DOHH2 (cell line): ENCODE measurements at regions not wholly inside any gene's neighbourhood (a gene's known extent, or its start where the extent isn't known, plus 50 kb on each side); places are given as distances from the start of the nearest gene placed in this dataset.

ENCODE experiments used
- EZH2phosphoT487 ChIP-seq: fragments of 200-600 bp; sonication (generic); IDR thresholded peaks from 2 replicates; pipeline ENCODE4 v1.6.1; 2017; ENCODE audit warnings: borderline replicate concordance, mild to moderate bottlenecking, antibody characterized with exemption, low read length, moderate library complexity, mixed read lengths
- TF ChIP-seq, protein P1 (sequence below): fragments of 200-600 bp; sonication (generic); IDR thresholded peaks from one replicate; pipeline ENCODE4 v1.5.1; 2014; ENCODE audit warnings: antibody characterized with exemption, mild to moderate bottlenecking, low read depth, low read length; ENCODE audit not compliant: poor library complexity, severe bottlenecking

GRCh38 chr21:22871692-22872091 is 1873.5 kb downstream of the NCAM2 start:
- TF ChIP-seq, protein P1, sequence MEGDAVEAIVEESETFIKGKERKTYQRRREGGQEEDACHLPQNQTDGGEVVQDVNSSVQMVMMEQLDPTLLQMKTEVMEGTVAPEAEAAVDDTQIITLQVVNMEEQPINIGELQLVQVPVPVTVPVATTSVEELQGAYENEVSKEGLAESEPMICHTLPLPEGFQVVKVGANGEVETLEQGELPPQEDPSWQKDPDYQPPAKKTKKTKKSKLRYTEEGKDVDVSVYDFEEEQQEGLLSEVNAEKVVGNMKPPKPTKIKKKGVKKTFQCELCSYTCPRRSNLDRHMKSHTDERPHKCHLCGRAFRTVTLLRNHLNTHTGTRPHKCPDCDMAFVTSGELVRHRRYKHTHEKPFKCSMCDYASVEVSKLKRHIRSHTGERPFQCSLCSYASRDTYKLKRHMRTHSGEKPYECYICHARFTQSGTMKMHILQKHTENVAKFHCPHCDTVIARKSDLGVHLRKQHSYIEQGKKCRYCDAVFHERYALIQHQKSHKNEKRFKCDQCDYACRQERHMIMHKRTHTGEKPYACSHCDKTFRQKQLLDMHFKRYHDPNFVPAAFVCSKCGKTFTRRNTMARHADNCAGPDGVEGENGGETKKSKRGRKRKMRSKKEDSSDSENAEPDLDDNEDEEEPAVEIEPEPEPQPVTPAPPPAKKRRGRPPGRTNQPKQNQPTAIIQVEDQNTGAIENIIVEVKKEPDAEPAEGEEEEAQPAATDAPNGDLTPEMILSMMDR: no peak
- TF ChIP-seq EZH2phosphoT487: no peak
